Keratinocyte (primary cell): ENCODE measurements at regions not wholly inside any gene's neighbourhood (a gene's known extent, or its start where the extent isn't known, plus 50 kb on each side); places are given as distances from the start of the nearest gene placed in this dataset.
A peak's percentile ranks its signal among the peaks of the same experiment; 100 is the strongest.

ENCODE experiments used
- DNase-seq: peaks from one replicate; pipeline ENCODE4 v3.0.0-alpha.2; 2011; ENCODE audit warnings: low read depth, missing footprints, low spot score
- FAIRE-seq: peaks from 2 replicates; lab custom pipeline; 2011; peaks lifted over from hg19 to GRCh38; lab: Jason Lieb, UNC
- H2AFZ ChIP-seq: 2 replicates; pipeline ENCODE4 v1.6.0; 2012; ENCODE audit warnings: low read length, control low read depth, inconsistent platforms; ENCODE audit not compliant: control insufficient read depth
- H3K27ac ChIP-seq: 2 replicates; pipeline ENCODE4 v1.5.1; 2011; ENCODE audit warnings: low read length; ENCODE audit not compliant: control insufficient read depth, insufficient read depth
- H3K27me3 ChIP-seq: 3 replicates; pipeline ENCODE4 v1.6.0; 2011; ENCODE audit warnings: low read length; ENCODE audit not compliant: control insufficient read depth, insufficient read depth; ENCODE audit errors: extremely low read depth
- H3K36me3 ChIP-seq, 2 experiments: 2 replicates in 1 of 2; 3 replicates in 1 of 2; pipeline ENCODE4 v1.5.1; 2011; ENCODE audit warnings: low read length in 2 of 2, mild to moderate bottlenecking in 1 of 2; ENCODE audit not compliant: control insufficient read depth in 2 of 2, insufficient read depth in 2 of 2; ENCODE audit errors: extremely low read depth in 1 of 2
- H3K4me1 ChIP-seq: 3 replicates; pipeline ENCODE4 v1.5.1; 2011; ENCODE audit warnings: low read length; ENCODE audit not compliant: control insufficient read depth, insufficient read depth; ENCODE audit errors: extremely low read depth
- H3K4me2 ChIP-seq: 3 replicates; pipeline ENCODE4 v1.6.0; 2011; ENCODE audit warnings: low read depth, low read length; ENCODE audit not compliant: control insufficient read depth, insufficient read depth; ENCODE audit errors: extremely low read depth
- H3K4me3 ChIP-seq, 3 experiments: fragments of 200-600 bp in 1 of 3; sonication (generic) in 1 of 3; 2 replicates in 2 of 3; 3 replicates in 1 of 3; pipeline ENCODE4 v1.5.1; 2011 to 2016; ENCODE audit warnings: low read length in 3 of 3, mild to moderate bottlenecking in 3 of 3, control low read depth in 2 of 3, inconsistent platforms in 1 of 3, low read depth in 1 of 3, mixed read lengths in 1 of 3, mixed run types in 1 of 3, moderate library complexity in 1 of 3; ENCODE audit not compliant: control insufficient read depth in 2 of 3, insufficient read depth in 2 of 3; ENCODE audit errors: extremely low read depth in 1 of 3
- H3K79me2 ChIP-seq: 2 replicates; pipeline ENCODE4 v1.6.0; 2012; ENCODE audit warnings: low read length; ENCODE audit not compliant: control insufficient read depth, insufficient read depth
- H3K9ac ChIP-seq: 3 replicates; pipeline ENCODE4 v1.6.0; 2011; ENCODE audit warnings: low read length; ENCODE audit not compliant: control insufficient read depth, insufficient read depth; ENCODE audit errors: extremely low read depth
- H3K9me1 ChIP-seq: 3 replicates; pipeline ENCODE4 v1.6.0; 2011; ENCODE audit warnings: low read length; ENCODE audit not compliant: control insufficient read depth, insufficient read depth; ENCODE audit errors: extremely low read depth
- H3K9me3 ChIP-seq: 2 replicates; pipeline ENCODE4 v1.5.1; 2012; ENCODE audit warnings: low read depth, low read length; ENCODE audit not compliant: control insufficient read depth
- H4K20me1 ChIP-seq: 3 replicates; pipeline ENCODE4 v1.6.0; 2011; ENCODE audit warnings: low read length; ENCODE audit not compliant: control insufficient read depth, insufficient read depth; ENCODE audit errors: extremely low read depth
- EZH2 ChIP-seq: IDR thresholded peaks from one replicate; pipeline ENCODE4 v1.6.1; 2012; ENCODE audit warnings: inconsistent platforms, mild to moderate bottlenecking, low read length, moderate library complexity
- dilution Hi-C: fragments of 300-500 bp; cut with MboI; formaldehyde crosslinking; loops from one replicate; pipeline ENCODE4 v1.7.0; 2020; ENCODE audit warnings: low sequenced_read_pairs; ENCODE audit not compliant: extremely low pct_ligation_motif_present
- TF ChIP-seq, protein P1 (sequence below), 3 experiments: IDR thresholded peaks in 1 of 3; conservative IDR thresholded peaks in 1 of 3; optimal IDR thresholded peaks in 1 of 3; 2 replicates in 2 of 3; 3 replicates in 1 of 3; pipeline versions ENCODE3 to v1.5.1; 2011; ENCODE audit warnings: low read length in 3 of 3, mild to moderate bottlenecking in 3 of 3, moderate library complexity in 2 of 3, control low read depth in 1 of 3, inconsistent platforms in 1 of 3; ENCODE audit not compliant: insufficient read depth in 2 of 3; ENCODE audit errors: extremely low read depth in 1 of 3

- Histone ChIP-seq H3K27me3 (no peaks in the 10 kb centered on the region), H4K20me1 (no peaks in the 10 kb centered on the region), H3K27ac (no peak overlapping the region), H3K36me3 (no peaks in the 10 kb centered on the region), H3K4me2 (no peak overlapping the region), H2AFZ (no peak overlapping the region), H3K9me3 (no peaks in the 10 kb centered on the region), H3K79me2 (no peaks in the 10 kb centered on the region), H3K4me1 (peaks cover 8% of the 10 kb centered on the region), H3K4me3 (no peak overlapping the region), H3K9ac (no peak overlapping the region), H3K9me1 (no peaks in the 10 kb centered on the region)
- dilution Hi-C loops, result no loop called here
- DNase-seq (no peak), FAIRE-seq (no peak)
- TF ChIP-seq, protein P1, sequence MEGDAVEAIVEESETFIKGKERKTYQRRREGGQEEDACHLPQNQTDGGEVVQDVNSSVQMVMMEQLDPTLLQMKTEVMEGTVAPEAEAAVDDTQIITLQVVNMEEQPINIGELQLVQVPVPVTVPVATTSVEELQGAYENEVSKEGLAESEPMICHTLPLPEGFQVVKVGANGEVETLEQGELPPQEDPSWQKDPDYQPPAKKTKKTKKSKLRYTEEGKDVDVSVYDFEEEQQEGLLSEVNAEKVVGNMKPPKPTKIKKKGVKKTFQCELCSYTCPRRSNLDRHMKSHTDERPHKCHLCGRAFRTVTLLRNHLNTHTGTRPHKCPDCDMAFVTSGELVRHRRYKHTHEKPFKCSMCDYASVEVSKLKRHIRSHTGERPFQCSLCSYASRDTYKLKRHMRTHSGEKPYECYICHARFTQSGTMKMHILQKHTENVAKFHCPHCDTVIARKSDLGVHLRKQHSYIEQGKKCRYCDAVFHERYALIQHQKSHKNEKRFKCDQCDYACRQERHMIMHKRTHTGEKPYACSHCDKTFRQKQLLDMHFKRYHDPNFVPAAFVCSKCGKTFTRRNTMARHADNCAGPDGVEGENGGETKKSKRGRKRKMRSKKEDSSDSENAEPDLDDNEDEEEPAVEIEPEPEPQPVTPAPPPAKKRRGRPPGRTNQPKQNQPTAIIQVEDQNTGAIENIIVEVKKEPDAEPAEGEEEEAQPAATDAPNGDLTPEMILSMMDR (optimal IDR thresholded peaks at IDR 0.05 in 1 of 3, IDR thresholded peaks at IDR 0.05 in 1 of 3, conservative IDR thresholded peaks at IDR 0.05 in 1 of 3; ENCODE audit: extremely low read depth in 1 of 3, insufficient read depth in 2 of 3, low read length in 3 of 3), result no peak
- TF ChIP-seq EZH2, result no peak
Measured at GRCh38 chr12:92342574-92342973, 196.9 kb upstream of the BTG1 start.

- H3K4me1 ChIP-seq, result peaks cover 8% of the 10 kb centered on the region
Measured at GRCh38 chr12:92341065-92341668, 195.5 kb upstream of the BTG1 start.

More at GRCh38 chr12:92341065-92341668, 195.5 kb upstream of the BTG1 start:
- peak overlapping the region; percentile 94 for H3K27ac ChIP-seq
- peak overlapping the region; percentile 70 for H3K4me2 ChIP-seq
- H2AFZ ChIP-seq, result peak overlapping the region; percentile 96
- no peaks in the 10 kb centered on the region for H3K9me3 ChIP-seq
- TF ChIP-seq, protein P1 (optimal IDR thresholded peaks at IDR 0.05 in 1 of 3, IDR thresholded peaks at IDR 0.05 in 1 of 3, conservative IDR thresholded peaks at IDR 0.05 in 1 of 3; ENCODE audit: extremely low read depth in 1 of 3, insufficient read depth in 2 of 3, low read length in 3 of 3), result no peak
- TF ChIP-seq EZH2, result no peak
- dilution Hi-C loops, result no loop called here
- DNase-seq (peak; percentile 58), FAIRE-seq (peak; percentile 98)
- no peaks in the 10 kb centered on the region for H4K20me1 ChIP-seq
- peak overlapping the region; percentile 43 for H3K9ac ChIP-seq
- no peaks in the 10 kb centered on the region for H3K36me3 ChIP-seq
- H3K9me1 ChIP-seq, result no peaks in the 10 kb centered on the region
- peak overlapping the region; percentile 7 to 69 (median 52) for H3K4me3 ChIP-seq
- no peaks in the 10 kb centered on the region for H3K79me2 ChIP-seq
- no peaks in the 10 kb centered on the region for H3K27me3 ChIP-seq
